ENCODE measurements at regions not wholly inside any gene's neighbourhood (a gene's known extent, or its start where the extent isn't known, plus 50 kb on each side); places are given as distances from the start of the nearest gene placed in this dataset.

- no peaks in the 10 kb centered on the region for H3K9me3 ChIP-seq (ENCODE audit: control insufficient read depth, insufficient read depth, low read length)
- H3K27ac ChIP-seq (ENCODE audit: low read depth, low read length): peak overlapping the region; percentile 59
- H3K9ac ChIP-seq (ENCODE audit: low read depth, low read length): no peak overlapping the region
- no peaks in the 10 kb centered on the region for H3K36me3 ChIP-seq (ENCODE audit: control insufficient read depth, insufficient read depth, low read length)
- H3K27me3 ChIP-seq (ENCODE audit: control insufficient read depth, insufficient read depth, low read length): no peaks in the 10 kb centered on the region
- H3K4me3 ChIP-seq (ENCODE audit: low read depth, low read length): no peak overlapping the region
- H3K4me1 ChIP-seq (ENCODE audit: control insufficient read depth, insufficient read depth, low read length): peaks cover 6% of the 10 kb centered on the region; the same call in 1 of the 2 replicates
These were observed 64.5 kb upstream of the STK38L start for GRCh38 chr12:27179400-27180214.

- no peak overlapping the region for H3K9ac ChIP-seq (ENCODE audit: low read depth, low read length)
- H3K27me3 ChIP-seq (ENCODE audit: control insufficient read depth, insufficient read depth, low read length): no peaks in the 10 kb centered on the region
- no peak overlapping the region for H3K27ac ChIP-seq (ENCODE audit: low read depth, low read length)
- no peaks in the 10 kb centered on the region for H3K36me3 ChIP-seq (ENCODE audit: control insufficient read depth, insufficient read depth, low read length)
- no peak overlapping the region for H3K4me3 ChIP-seq (ENCODE audit: low read depth, low read length)
- H3K9me3 ChIP-seq (ENCODE audit: control insufficient read depth, insufficient read depth, low read length): no peaks in the 10 kb centered on the region
- peaks cover 6% of the 10 kb centered on the region; the same call in 1 of the 2 replicates for H3K4me1 ChIP-seq (ENCODE audit: control insufficient read depth, insufficient read depth, low read length)
These were observed 63.1 kb upstream of the STK38L start for GRCh38 chr12:27180906-27181505.

- H3K27ac ChIP-seq (ENCODE audit: low read depth, low read length): no peak overlapping the region
- H3K9me3 ChIP-seq (ENCODE audit: control insufficient read depth, insufficient read depth, low read length): no peaks in the 10 kb centered on the region
- no peaks in the 10 kb centered on the region for H3K27me3 ChIP-seq (ENCODE audit: control insufficient read depth, insufficient read depth, low read length)
- H3K36me3 ChIP-seq (ENCODE audit: control insufficient read depth, insufficient read depth, low read length): no peaks in the 10 kb centered on the region
- peaks cover 6% of the 10 kb centered on the region; the same call in 1 of the 2 replicates for H3K4me1 ChIP-seq (ENCODE audit: control insufficient read depth, insufficient read depth, low read length)
- no peak overlapping the region for H3K4me3 ChIP-seq (ENCODE audit: low read depth, low read length)
- H3K9ac ChIP-seq (ENCODE audit: low read depth, low read length): no peak overlapping the region
These were observed 60.7 kb upstream of the STK38L start for GRCh38 chr12:27183342-27183741.

- Histone ChIP-seq H3K27me3 (ENCODE audit: control insufficient read depth, insufficient read depth, low read length) (no peaks in the 10 kb centered on the region), H3K9ac (ENCODE audit: low read depth, low read length) (no peak overlapping the region), H3K27ac (ENCODE audit: low read depth, low read length) (no peak overlapping the region), H3K4me3 (ENCODE audit: low read depth, low read length) (no peak overlapping the region), H3K9me3 (ENCODE audit: control insufficient read depth, insufficient read depth, low read length) (no peaks in the 10 kb centered on the region), H3K4me1 (ENCODE audit: control insufficient read depth, insufficient read depth, low read length) (no peaks in the 10 kb centered on the region), H3K36me3 (ENCODE audit: control insufficient read depth, insufficient read depth, low read length) (no peaks in the 10 kb centered on the region)
These were observed 58.7 kb upstream of the STK38L start for GRCh38 chr12:27185234-27186021.

- H3K9me3 ChIP-seq (ENCODE audit: control insufficient read depth, insufficient read depth, low read length): no peaks in the 10 kb centered on the region
- H3K27me3 ChIP-seq (ENCODE audit: control insufficient read depth, insufficient read depth, low read length): no peaks in the 10 kb centered on the region
- H3K4me3 ChIP-seq (ENCODE audit: low read depth, low read length): no peak overlapping the region
- H3K27ac ChIP-seq (ENCODE audit: low read depth, low read length): no peak overlapping the region
- H3K9ac ChIP-seq (ENCODE audit: low read depth, low read length): no peak overlapping the region
- H3K36me3 ChIP-seq (ENCODE audit: control insufficient read depth, insufficient read depth, low read length): no peaks in the 10 kb centered on the region
- no peaks in the 10 kb centered on the region for H3K4me1 ChIP-seq (ENCODE audit: control insufficient read depth, insufficient read depth, low read length)
These were observed 57.9 kb upstream of the STK38L start for GRCh38 chr12:27186022-27186839.

- Histone ChIP-seq H3K36me3 (ENCODE audit: control insufficient read depth, insufficient read depth, low read length) (no peaks in the 10 kb centered on the region), H3K9ac (ENCODE audit: low read depth, low read length) (no peak overlapping the region), H3K4me1 (ENCODE audit: control insufficient read depth, insufficient read depth, low read length) (no peaks in the 10 kb centered on the region), H3K4me3 (ENCODE audit: low read depth, low read length) (no peak overlapping the region), H3K27ac (ENCODE audit: low read depth, low read length) (no peak overlapping the region), H3K9me3 (ENCODE audit: control insufficient read depth, insufficient read depth, low read length) (no peaks in the 10 kb centered on the region), H3K27me3 (ENCODE audit: control insufficient read depth, insufficient read depth, low read length) (no peaks in the 10 kb centered on the region)
These were observed 56.4 kb upstream of the STK38L start for GRCh38 chr12:27187697-27188096.

- no peaks in the 10 kb centered on the region for H3K9me3 ChIP-seq (ENCODE audit: control insufficient read depth, insufficient read depth, low read length)
- no peak overlapping the region for H3K4me3 ChIP-seq (ENCODE audit: low read depth, low read length)
- H3K9ac ChIP-seq (ENCODE audit: low read depth, low read length): no peak overlapping the region
- no peaks in the 10 kb centered on the region for H3K36me3 ChIP-seq (ENCODE audit: control insufficient read depth, insufficient read depth, low read length)
- H3K4me1 ChIP-seq (ENCODE audit: control insufficient read depth, insufficient read depth, low read length): no peaks in the 10 kb centered on the region
- no peaks in the 10 kb centered on the region for H3K27me3 ChIP-seq (ENCODE audit: control insufficient read depth, insufficient read depth, low read length)
- H3K27ac ChIP-seq (ENCODE audit: low read depth, low read length): no peak overlapping the region
These were observed 53.3 kb upstream of the STK38L start for GRCh38 chr12:27190761-27191160.

- Histone ChIP-seq H3K36me3 (ENCODE audit: control insufficient read depth, insufficient read depth, low read length) (no peaks in the 10 kb centered on the region), H3K4me3 (ENCODE audit: low read depth, low read length) (no peak overlapping the region), H3K4me1 (ENCODE audit: control insufficient read depth, insufficient read depth, low read length) (no peaks in the 10 kb centered on the region), H3K27ac (ENCODE audit: low read depth, low read length) (no peak overlapping the region), H3K9me3 (ENCODE audit: control insufficient read depth, insufficient read depth, low read length) (no peaks in the 10 kb centered on the region), H3K27me3 (ENCODE audit: control insufficient read depth, insufficient read depth, low read length) (no peaks in the 10 kb centered on the region), H3K9ac (ENCODE audit: low read depth, low read length) (no peak overlapping the region)
These were observed 52.6 kb upstream of the STK38L start for GRCh38 chr12:27191531-27191930.

GRCh38 chr12:27192118-27192802 lies 51.8 kb upstream of the STK38L start:
- Histone ChIP-seq H3K9me3 (ENCODE audit: control insufficient read depth, insufficient read depth, low read length) (no peaks in the 10 kb centered on the region), H3K9ac (ENCODE audit: low read depth, low read length) (no peak overlapping the region), H3K4me1 (ENCODE audit: control insufficient read depth, insufficient read depth, low read length) (no peaks in the 10 kb centered on the region), H3K4me3 (ENCODE audit: low read depth, low read length) (no peak overlapping the region), H3K27ac (ENCODE audit: low read depth, low read length) (no peak overlapping the region), H3K27me3 (ENCODE audit: control insufficient read depth, insufficient read depth, low read length) (no peaks in the 10 kb centered on the region), H3K36me3 (ENCODE audit: control insufficient read depth, insufficient read depth, low read length) (no peaks in the 10 kb centered on the region)

- Histone ChIP-seq H3K9me3 (ENCODE audit: control insufficient read depth, insufficient read depth, low read length) (no peaks in the 10 kb centered on the region), H3K4me1 (ENCODE audit: control insufficient read depth, insufficient read depth, low read length) (no peaks in the 10 kb centered on the region), H3K27me3 (ENCODE audit: control insufficient read depth, insufficient read depth, low read length) (no peaks in the 10 kb centered on the region), H3K36me3 (ENCODE audit: control insufficient read depth, insufficient read depth, low read length) (no peaks in the 10 kb centered on the region), H3K4me3 (ENCODE audit: low read depth, low read length) (no peak overlapping the region), H3K27ac (ENCODE audit: low read depth, low read length) (no peak overlapping the region), H3K9ac (ENCODE audit: low read depth, low read length) (no peak overlapping the region)
These were observed 51.0 kb upstream of the STK38L start for GRCh38 chr12:27193106-27193505.

Measured in HUES48 (cell line).